GM12892 (cell line): ENCODE measurements at regions not wholly inside any gene's neighbourhood (a gene's known extent, or its start where the extent isn't known, plus 50 kb on each side); places are given as distances from the start of the nearest gene placed in this dataset.

Experiments used
- POLR2A ChIP-seq: IDR thresholded peaks from 2 replicates; pipeline ENCODE4 v1.6.1; 2011; ENCODE audit warnings: low read depth, low read length, control low read depth
- POLR2AphosphoS5 ChIP-seq: IDR thresholded peaks from 2 replicates; pipeline ENCODE4 v1.6.1; 2011; ENCODE audit warnings: low read depth, low read length, control low read depth

- TF ChIP-seq POLR2A (no peak), POLR2AphosphoS5 (no peak)
Measured at GRCh38 chr6:139829576-139829975, 455.1 kb upstream of the CITED2 start.
